GM06990 (cell line): ENCODE measurements at regions not wholly inside any gene's neighbourhood (a gene's known extent, or its start where the extent isn't known, plus 50 kb on each side); places are given as distances from the start of the nearest gene placed in this dataset.

ENCODE experiments used
- DNase-seq: peaks from one replicate; pipeline ENCODE4 v3.0.0-alpha.2; 2011; ENCODE audit not compliant: insufficient read length; ENCODE audit errors: extremely low read depth
- H3K27me3 ChIP-seq: replicated peaks from 2 replicates; pipeline ENCODE4 v1.6.0; 2011; ENCODE audit warnings: low read length; ENCODE audit not compliant: control insufficient read depth, insufficient read depth
- H3K36me3 ChIP-seq: 2 replicates; pipeline ENCODE4 v1.5.1; 2011; ENCODE audit warnings: low read length; ENCODE audit not compliant: control insufficient read depth, insufficient read depth
- H3K4me3 ChIP-seq: replicated peaks from 2 replicates; pipeline ENCODE4 v1.5.1; 2011; ENCODE audit warnings: low read depth, mild to moderate bottlenecking, control low read depth, low read length
- CTCF ChIP-seq: IDR thresholded peaks from 2 replicates; pipeline ENCODE4 v1.5.1; 2011; ENCODE audit warnings: low read length, control low read depth, mild to moderate bottlenecking, inconsistent platforms; ENCODE audit not compliant: insufficient read depth, poor library complexity, severe bottlenecking

GRCh38 chr20:40154514-40154913 lies 534.5 kb downstream of the MAFB start:
- Histone ChIP-seq H3K27me3 (no peaks in the 10 kb centered on the region), H3K4me3 (no peak overlapping the region), H3K36me3 (no peaks in the 10 kb centered on the region)
- no peak for DNase-seq
- no peak for TF ChIP-seq CTCF

GRCh38 chr20:40148886-40149285 lies 540.1 kb downstream of the MAFB start:
- Histone ChIP-seq H3K36me3 (no peaks in the 10 kb centered on the region), H3K27me3 (no peaks in the 10 kb centered on the region), H3K4me3 (no peak overlapping the region)
- no peak for DNase-seq
- no peak for TF ChIP-seq CTCF

GRCh38 chr20:40146071-40146470 lies 543.0 kb downstream of the MAFB start:
- H3K36me3 ChIP-seq = no peaks in the 10 kb centered on the region
- H3K27me3 ChIP-seq = no peaks in the 10 kb centered on the region
- H3K4me3 ChIP-seq = no peak overlapping the region
- no peak for TF ChIP-seq CTCF
- no peak for DNase-seq

GRCh38 chr20:40144581-40144980 lies 544.5 kb downstream of the MAFB start:
- H3K27me3 ChIP-seq = no peaks in the 10 kb centered on the region
- no peaks in the 10 kb centered on the region for H3K36me3 ChIP-seq
- no peak for DNase-seq
- no peak overlapping the region for H3K4me3 ChIP-seq
- TF ChIP-seq CTCF = no peak

- no peaks in the 10 kb centered on the region for H3K36me3 ChIP-seq
- no peak for DNase-seq
- TF ChIP-seq CTCF = no peak
- no peak overlapping the region for H3K4me3 ChIP-seq
- no peaks in the 10 kb centered on the region for H3K27me3 ChIP-seq
Observed at GRCh38 chr20:40134176-40134575, 554.9 kb downstream of the MAFB start.

- Histone ChIP-seq H3K4me3 (no peak overlapping the region), H3K27me3 (no peaks in the 10 kb centered on the region; the same call in 1 of the 2 replicates), H3K36me3 (no peaks in the 10 kb centered on the region)
- TF ChIP-seq CTCF = no peak
- DNase-seq = no peak
Observed at GRCh38 chr20:40120827-40121226, 568.2 kb downstream of the MAFB start.
